IMR-90 (cell line): ENCODE measurements at regions not wholly inside any gene's neighbourhood (a gene's known extent, or its start where the extent isn't known, plus 50 kb on each side); places are given as distances from the start of the nearest gene placed in this dataset.
A peak's percentile ranks its signal among the peaks of the same experiment; 100 is the strongest.

Source experiments
- ATAC-seq: fragments of 200-7000 bp; cut with Tn5 transposase; 2 replicates; pipeline ENCODE4 v1.9.1; 2020; ENCODE audit warnings: low read depth, mild to moderate bottlenecking, moderate library complexity
- BruUV-seq: library from RNA; stranded (reverse); fragments of 400-500 nt; replicated peaks from 2 replicates; lab custom pipeline; 2021; lab: Mats Ljungman, UMichigan
- CTCF ChIA-PET: fragments of 300-600 bp; formaldehyde crosslinking; extraction: SDS; loops from one replicate; lab custom pipeline; 2021; ENCODE audit warnings: antibody characterized with exemption; lab: Yijun Ruan, JAX
- POLR2A ChIA-PET: fragments of 300-600 bp; sonication (Branson Sonifier 250); formaldehyde crosslinking; loops from one replicate; lab custom pipeline; 2022; ENCODE audit warnings: antibody characterized with exemption; ENCODE audit not compliant: unreplicated experiment; lab: Charles Lee
- DNase-seq: peaks from one replicate; pipeline ENCODE4 v3.0.0; 2013
- H2AFZ ChIP-seq: replicated peaks from 2 replicates; pipeline ENCODE3; 2013; ENCODE audit warnings: low read length, mild to moderate bottlenecking; ENCODE audit not compliant: poor library complexity
- H2AK5ac ChIP-seq: 2 replicates; pipeline ENCODE4 v1.6.1; 2013; ENCODE audit warnings: low read depth, low read length, inconsistent platforms
- H2AK9ac ChIP-seq: replicated peaks from 2 replicates; pipeline ENCODE3; 2013; ENCODE audit warnings: mild to moderate bottlenecking, low read depth, low read length, moderate library complexity; ENCODE audit not compliant: poor library complexity
- H2BK120ac ChIP-seq: 2 replicates; pipeline ENCODE4 v1.6.1; 2013; ENCODE audit warnings: low read depth, low read length, inconsistent platforms
- H2BK15ac ChIP-seq: 3 replicates; pipeline ENCODE4 v1.6.1; 2013; ENCODE audit warnings: low read depth, low read length, inconsistent platforms
- H2BK20ac ChIP-seq: 2 replicates; pipeline ENCODE4 v1.6.1; 2013; ENCODE audit warnings: low read depth, mild to moderate bottlenecking, inconsistent platforms, low read length, moderate library complexity
- H2BK5ac ChIP-seq: 2 replicates; pipeline ENCODE4 v1.6.1; 2013; ENCODE audit warnings: mild to moderate bottlenecking, low read depth, low read length, inconsistent platforms; ENCODE audit not compliant: poor library complexity, severe bottlenecking
- H3K14ac ChIP-seq: replicated peaks from 2 replicates; pipeline ENCODE4 v1.6.1; 2013; ENCODE audit warnings: low read depth, low read length, inconsistent platforms
- H3K18ac ChIP-seq: 2 replicates; pipeline ENCODE4 v1.6.1; 2013; ENCODE audit warnings: low read depth, low read length, control low read depth
- H3K23ac ChIP-seq: 2 replicates; pipeline ENCODE4 v1.6.1; 2013; ENCODE audit warnings: low read depth, low read length, inconsistent platforms
- H3K27ac ChIP-seq: 2 replicates; pipeline ENCODE4 v1.5.1; 2013; ENCODE audit warnings: mild to moderate bottlenecking, control low read depth, low read length; ENCODE audit not compliant: insufficient read depth
- H3K27me3 ChIP-seq: 2 replicates; pipeline ENCODE4 v1.6.1; 2013; ENCODE audit warnings: low read length; ENCODE audit not compliant: control insufficient read depth, insufficient read depth
- H3K36me3 ChIP-seq: 2 replicates; pipeline ENCODE4 v1.6.1; 2013; ENCODE audit warnings: low read length, mixed read lengths; ENCODE audit not compliant: control insufficient read depth, insufficient read depth
- H3K4ac ChIP-seq: 2 replicates; pipeline ENCODE4 v1.6.1; 2013; ENCODE audit warnings: low read depth, low read length, inconsistent platforms
- H3K4me1 ChIP-seq: 2 replicates; pipeline ENCODE4 v1.6.1; 2013; ENCODE audit warnings: low read length, mixed read lengths; ENCODE audit not compliant: control insufficient read depth, insufficient read depth
- H3K4me2 ChIP-seq: 2 replicates; pipeline ENCODE4 v1.6.1; 2013; ENCODE audit warnings: low read depth, mild to moderate bottlenecking, control low read depth, low read length, moderate library complexity
- H3K4me3 ChIP-seq: 2 replicates; pipeline ENCODE4 v1.5.1; 2013; ENCODE audit warnings: low read depth, mild to moderate bottlenecking, control low read depth, low read length, moderate library complexity; ENCODE audit not compliant: insufficient read depth
- H3K56ac ChIP-seq: 2 replicates; pipeline ENCODE4 v1.6.1; 2013; ENCODE audit warnings: low read length, inconsistent platforms; ENCODE audit not compliant: insufficient read depth; ENCODE audit errors: extremely low read depth
- H3K79me1 ChIP-seq, 2 experiments: 2 replicates each; pipeline ENCODE4 v1.6.1; 2013; ENCODE audit warnings: low read length in 2 of 2, inconsistent platforms in 1 of 2, low read depth in 1 of 2
- H3K9ac ChIP-seq: 2 replicates; pipeline ENCODE4 v1.6.1; 2013; ENCODE audit warnings: low read depth, low read length, control low read depth
- H3K9me1 ChIP-seq: 2 replicates; pipeline ENCODE4 v1.6.1; 2013; ENCODE audit warnings: low read length, inconsistent platforms; ENCODE audit not compliant: insufficient read depth
- H3K9me3 ChIP-seq: 2 replicates; pipeline ENCODE4 v1.6.1; 2013; ENCODE audit warnings: low read length; ENCODE audit not compliant: control insufficient read depth, insufficient read depth
- H4K20me1 ChIP-seq: 2 replicates; pipeline ENCODE4 v1.6.1; 2013; ENCODE audit warnings: low read length, inconsistent platforms; ENCODE audit not compliant: insufficient read depth
- H4K5ac ChIP-seq: 2 replicates; pipeline ENCODE4 v1.6.1; 2013; ENCODE audit warnings: mild to moderate bottlenecking, low read depth, low read length, control low read depth
- H4K8ac ChIP-seq, 2 experiments: 2 replicates each; pipeline ENCODE4 v1.6.1; 2013; ENCODE audit warnings: low read depth in 2 of 2, low read length in 2 of 2, control low read depth in 1 of 2, inconsistent platforms in 1 of 2
- H4K91ac ChIP-seq: 2 replicates; pipeline ENCODE4 v1.6.1; 2013; ENCODE audit warnings: low read depth, low read length, inconsistent platforms; ENCODE audit not compliant: insufficient read depth
- BHLHE40 ChIP-seq: fragments of 150-350 bp; IDR thresholded peaks from 2 replicates; pipeline ENCODE4 v1.6.1; 2016; ENCODE audit warnings: mild to moderate bottlenecking, low read depth, low read length
- CEBPB ChIP-seq: IDR thresholded peaks from 2 replicates; pipeline ENCODE4 v1.6.1; 2012; ENCODE audit warnings: low read depth, low read length, improper control_type of control experiment
- CHD1 ChIP-seq: IDR thresholded peaks from 2 replicates; pipeline ENCODE4 v1.6.1; 2012; ENCODE audit warnings: low read depth, low read length, improper control_type of control experiment
- CTCF ChIP-seq: conservative IDR thresholded peaks from 2 replicates; pipeline ENCODE4 v1.5.1; 2012; ENCODE audit warnings: mild to moderate bottlenecking, low read depth, low read length, improper control_type of control experiment
- ELK1 ChIP-seq: fragments of 150-350 bp; IDR thresholded peaks from 2 replicates; pipeline ENCODE4 v1.6.1; 2016; ENCODE audit warnings: low read depth, mild to moderate bottlenecking, low read length, moderate library complexity, borderline replicate concordance
- FOS ChIP-seq: fragments of 150-350 bp; IDR thresholded peaks from 2 replicates; pipeline ENCODE4 v1.6.1; 2016; ENCODE audit warnings: low read depth, low read length
- MAFK ChIP-seq: IDR thresholded peaks from 2 replicates; pipeline ENCODE4 v1.6.1; 2012; ENCODE audit warnings: low read depth, low read length, improper control_type of control experiment
- MAZ ChIP-seq: IDR thresholded peaks from 2 replicates; pipeline ENCODE4 v1.6.1; 2012; ENCODE audit warnings: low read depth, mild to moderate bottlenecking, low read length, improper control_type of control experiment, moderate library complexity, borderline replicate concordance
- MXI1 ChIP-seq: IDR thresholded peaks from 2 replicates; pipeline ENCODE4 v1.6.1; 2012; ENCODE audit warnings: low read depth, mild to moderate bottlenecking, low read length, moderate library complexity, borderline replicate concordance
- NFE2L2 ChIP-seq: fragments of 150-350 bp; IDR thresholded peaks from 2 replicates; pipeline ENCODE4 v1.6.1; 2016; ENCODE audit warnings: low read depth, mild to moderate bottlenecking, low read length
- POLR2A ChIP-seq: IDR thresholded peaks from 2 replicates; pipeline ENCODE4 v1.6.1; 2012; ENCODE audit warnings: mild to moderate bottlenecking, low read depth, low read length
- RAD21 ChIP-seq: IDR thresholded peaks from 2 replicates; pipeline ENCODE4 v1.6.1; 2012; ENCODE audit warnings: low read length, improper control_type of control experiment
- RCOR1 ChIP-seq: IDR thresholded peaks from 2 replicates; pipeline ENCODE4 v1.6.1; 2012; ENCODE audit warnings: mild to moderate bottlenecking, low read length, improper control_type of control experiment; ENCODE audit not compliant: insufficient replicate concordance
- RFX5 ChIP-seq: IDR thresholded peaks from 2 replicates; pipeline ENCODE4 v1.8.0; 2012; ENCODE audit warnings: low read depth, mild to moderate bottlenecking, low read length, moderate library complexity
- SMC3 ChIP-seq: fragments of 150-350 bp; IDR thresholded peaks from 2 replicates; pipeline ENCODE4 v1.6.1; 2016; ENCODE audit warnings: low read depth, mild to moderate bottlenecking, antibody characterized with exemption, low read length, moderate library complexity
- USF2 ChIP-seq: fragments of 150-350 bp; IDR thresholded peaks from 2 replicates; pipeline ENCODE4 v1.6.1; 2017; ENCODE audit warnings: mild to moderate bottlenecking, antibody characterized with exemption, low read length, low read depth
- WGBS, 2 experiments: methylation state at CpG; one replicate each; pipeline versions ENCODE4 v1.1.5 to v1.1.7; 2013; ENCODE audit warnings: missing lambda C conversion rate in 2 of 2; ENCODE audit not compliant: insufficient read length in 1 of 2; ENCODE audit errors: extremely low coverage in 2 of 2; 5-methylcytosine and 5-hydroxymethylcytosine counted together
- dilution Hi-C: fragments of 300-500 bp; cut with HindIII; formaldehyde crosslinking; loops from one replicate; pipeline ENCODE4 v1.14.3; 2018; ENCODE audit warnings: low sequenced_read_pairs; ENCODE audit not compliant: unreplicated experiment
- in situ Hi-C: fragments of 300-500 bp; cut with MboI; formaldehyde crosslinking; loops from 3 replicates; pipeline ENCODE4 v1.14.3; 2019; ENCODE audit warnings: low sequenced_read_pairs, inconsistent platforms, mixed read lengths
- intact Hi-C: fragments of 100-400 bp; cut with micrococcal nuclease; formaldehyde crosslinking; loops from 2 replicates; pipeline ENCODE4 v1.10.0; 2022

DNA sequence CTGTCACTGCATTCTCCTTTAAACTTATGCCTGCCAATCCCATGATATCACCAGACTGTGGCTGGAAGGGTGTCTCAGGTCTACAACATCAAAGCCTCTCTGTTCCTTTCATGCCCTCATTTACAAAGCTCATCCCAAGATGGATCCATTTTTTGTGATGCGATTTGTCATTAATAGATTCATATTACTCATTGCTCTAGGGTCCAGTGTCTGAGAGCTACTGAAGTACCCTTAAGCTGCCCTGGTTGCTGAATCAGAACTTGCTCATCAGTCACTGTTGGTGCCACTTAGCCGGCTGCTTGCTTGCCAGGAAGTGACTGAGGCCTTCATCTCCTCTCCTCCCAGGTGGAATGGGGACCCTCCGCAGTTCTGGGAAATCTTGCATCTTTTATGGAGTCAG, 395.5 kb upstream of the BOD1L1 start:
- Histone ChIP-seq H2AFZ (no peak overlapping the region), H3K27ac (no peak overlapping the region), H3K4me1 (no peaks in the 10 kb centered on the region; the same call in 1 of the 2 replicates), H4K5ac (no peak overlapping the region), H3K23ac (no peak overlapping the region), H3K36me3 (no peaks in the 10 kb centered on the region), H3K4me3 (no peak overlapping the region), H4K8ac (no peak overlapping the region), H3K56ac (no peak overlapping the region), H4K91ac (no peak overlapping the region), H3K79me1 (no peaks in the 10 kb centered on the region), H2AK9ac (no peak overlapping the region), H3K27me3 (no peaks in the 10 kb centered on the region), H3K4me2 (no peak overlapping the region), H3K14ac (no peak overlapping the region), H2BK5ac (no peak overlapping the region), H3K4ac (no peak overlapping the region), H3K18ac (no peak overlapping the region; the same call in 1 of the 2 replicates), H2AK5ac (peak overlapping the region; percentile 2; the same call in 1 of the 2 replicates), H3K9ac (no peak overlapping the region), H4K20me1 (no peaks in the 10 kb centered on the region), H2BK20ac (no peak overlapping the region), H2BK120ac (no peak overlapping the region), H3K9me1 (no peaks in the 10 kb centered on the region), H2BK15ac (no peak overlapping the region), H3K9me3 (no peaks in the 10 kb centered on the region)
- intact Hi-C loops = no loop called here
- WGBS, 2 experiments = 100% methylated on average over 1 of the region's 3 CpGs; no CpG with 5 or more reads in 1 of the 2 experiments
- in situ Hi-C loops = no loop called here
- TF ChIP-seq MXI1 (no peak), SMC3 (no peak), RCOR1 (no peak), BHLHE40 (no peak), RAD21 (no peak), NFE2L2 (no peak), FOS (no peak), CHD1 (no peak), ELK1 (no peak), POLR2A (no peak), MAFK (no peak), USF2 (no peak), MAZ (no peak), CTCF (no peak), CEBPB (no peak), RFX5 (no peak)
- no peak for ATAC-seq
- POLR2A ChIA-PET = no interaction called here
- DNase-seq = peak; percentile 39
- dilution Hi-C loops = no loop called here
- CTCF ChIA-PET = interaction anchor here (0.6 kb wide), 1 partner anchor 366 kb away, joined by 3 read pairs; no protein-coding TSS in a partner anchor
- BruUV-seq = no TSS peak
